H1 (cell line): ENCODE measurements at regions not wholly inside any gene's neighbourhood (a gene's known extent, or its start where the extent isn't known, plus 50 kb on each side); places are given as distances from the start of the nearest gene placed in this dataset.

Experiments used
- EGR1 ChIP-seq: IDR thresholded peaks from 2 replicates; pipeline ENCODE4 v1.6.1; 2011; ENCODE audit warnings: low read depth, low read length, borderline replicate concordance
- KDM5A ChIP-seq: fragments of 200-600 bp; IDR thresholded peaks from 2 replicates; pipeline ENCODE4 v1.7.1; 2012; ENCODE audit warnings: mild to moderate bottlenecking, low read length, inconsistent platforms, mixed read lengths
- NRF1 ChIP-seq: IDR thresholded peaks from 2 replicates; pipeline ENCODE4 v1.6.1; 2011; ENCODE audit warnings: mild to moderate bottlenecking, low read depth, low read length, improper control_type of control experiment
- POLR2AphosphoS5 ChIP-seq: IDR thresholded peaks from 2 replicates; pipeline ENCODE4 v1.6.1; 2011; ENCODE audit warnings: low read depth, low read length
- POU5F1 ChIP-seq: IDR thresholded peaks from 2 replicates; pipeline ENCODE4 v1.6.1; 2011; ENCODE audit warnings: low read depth, mild to moderate bottlenecking, low read length, moderate library complexity
- SRF ChIP-seq: IDR thresholded peaks from 2 replicates; pipeline ENCODE4 v1.6.1; 2011; ENCODE audit warnings: mild to moderate bottlenecking, low read depth, low read length, moderate library complexity
- TAF1 ChIP-seq: IDR thresholded peaks from 2 replicates; pipeline ENCODE4 v1.6.1; 2011; ENCODE audit warnings: mild to moderate bottlenecking, low read depth, low read length
- YY1 ChIP-seq: IDR thresholded peaks from 2 replicates; pipeline ENCODE4 v1.6.1; 2011; ENCODE audit warnings: low read depth, mild to moderate bottlenecking, low read length
- TF ChIP-seq, protein P1 (sequence below): fragments of 300-600 bp; sonication (generic); IDR thresholded peaks from 2 replicates; pipeline ENCODE4 v1.7.1; 2012; ENCODE audit warnings: low read length, moderate library complexity, mild to moderate bottlenecking, inconsistent platforms; ENCODE audit not compliant: insufficient replicate concordance

DNA sequence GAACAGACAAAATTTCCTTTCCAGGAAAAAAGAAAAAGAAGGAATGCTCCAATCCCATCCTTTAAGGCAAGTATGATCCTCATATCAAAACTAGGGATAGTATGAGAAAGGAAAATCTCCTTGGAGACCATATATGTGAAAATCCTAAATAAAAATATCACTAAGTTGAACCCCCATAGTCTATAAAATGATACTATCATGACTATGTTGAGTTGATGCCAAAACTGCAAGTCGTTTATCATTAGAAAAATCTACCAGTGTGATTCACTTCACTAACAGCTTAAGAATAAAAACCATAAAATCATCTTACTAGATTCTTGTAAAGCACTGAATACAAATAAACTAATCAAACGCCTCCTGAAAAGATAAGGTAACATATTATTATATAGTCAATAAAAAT is 76.6 kb upstream of the STXBP5 start (continued):
- TF ChIP-seq, protein P1, sequence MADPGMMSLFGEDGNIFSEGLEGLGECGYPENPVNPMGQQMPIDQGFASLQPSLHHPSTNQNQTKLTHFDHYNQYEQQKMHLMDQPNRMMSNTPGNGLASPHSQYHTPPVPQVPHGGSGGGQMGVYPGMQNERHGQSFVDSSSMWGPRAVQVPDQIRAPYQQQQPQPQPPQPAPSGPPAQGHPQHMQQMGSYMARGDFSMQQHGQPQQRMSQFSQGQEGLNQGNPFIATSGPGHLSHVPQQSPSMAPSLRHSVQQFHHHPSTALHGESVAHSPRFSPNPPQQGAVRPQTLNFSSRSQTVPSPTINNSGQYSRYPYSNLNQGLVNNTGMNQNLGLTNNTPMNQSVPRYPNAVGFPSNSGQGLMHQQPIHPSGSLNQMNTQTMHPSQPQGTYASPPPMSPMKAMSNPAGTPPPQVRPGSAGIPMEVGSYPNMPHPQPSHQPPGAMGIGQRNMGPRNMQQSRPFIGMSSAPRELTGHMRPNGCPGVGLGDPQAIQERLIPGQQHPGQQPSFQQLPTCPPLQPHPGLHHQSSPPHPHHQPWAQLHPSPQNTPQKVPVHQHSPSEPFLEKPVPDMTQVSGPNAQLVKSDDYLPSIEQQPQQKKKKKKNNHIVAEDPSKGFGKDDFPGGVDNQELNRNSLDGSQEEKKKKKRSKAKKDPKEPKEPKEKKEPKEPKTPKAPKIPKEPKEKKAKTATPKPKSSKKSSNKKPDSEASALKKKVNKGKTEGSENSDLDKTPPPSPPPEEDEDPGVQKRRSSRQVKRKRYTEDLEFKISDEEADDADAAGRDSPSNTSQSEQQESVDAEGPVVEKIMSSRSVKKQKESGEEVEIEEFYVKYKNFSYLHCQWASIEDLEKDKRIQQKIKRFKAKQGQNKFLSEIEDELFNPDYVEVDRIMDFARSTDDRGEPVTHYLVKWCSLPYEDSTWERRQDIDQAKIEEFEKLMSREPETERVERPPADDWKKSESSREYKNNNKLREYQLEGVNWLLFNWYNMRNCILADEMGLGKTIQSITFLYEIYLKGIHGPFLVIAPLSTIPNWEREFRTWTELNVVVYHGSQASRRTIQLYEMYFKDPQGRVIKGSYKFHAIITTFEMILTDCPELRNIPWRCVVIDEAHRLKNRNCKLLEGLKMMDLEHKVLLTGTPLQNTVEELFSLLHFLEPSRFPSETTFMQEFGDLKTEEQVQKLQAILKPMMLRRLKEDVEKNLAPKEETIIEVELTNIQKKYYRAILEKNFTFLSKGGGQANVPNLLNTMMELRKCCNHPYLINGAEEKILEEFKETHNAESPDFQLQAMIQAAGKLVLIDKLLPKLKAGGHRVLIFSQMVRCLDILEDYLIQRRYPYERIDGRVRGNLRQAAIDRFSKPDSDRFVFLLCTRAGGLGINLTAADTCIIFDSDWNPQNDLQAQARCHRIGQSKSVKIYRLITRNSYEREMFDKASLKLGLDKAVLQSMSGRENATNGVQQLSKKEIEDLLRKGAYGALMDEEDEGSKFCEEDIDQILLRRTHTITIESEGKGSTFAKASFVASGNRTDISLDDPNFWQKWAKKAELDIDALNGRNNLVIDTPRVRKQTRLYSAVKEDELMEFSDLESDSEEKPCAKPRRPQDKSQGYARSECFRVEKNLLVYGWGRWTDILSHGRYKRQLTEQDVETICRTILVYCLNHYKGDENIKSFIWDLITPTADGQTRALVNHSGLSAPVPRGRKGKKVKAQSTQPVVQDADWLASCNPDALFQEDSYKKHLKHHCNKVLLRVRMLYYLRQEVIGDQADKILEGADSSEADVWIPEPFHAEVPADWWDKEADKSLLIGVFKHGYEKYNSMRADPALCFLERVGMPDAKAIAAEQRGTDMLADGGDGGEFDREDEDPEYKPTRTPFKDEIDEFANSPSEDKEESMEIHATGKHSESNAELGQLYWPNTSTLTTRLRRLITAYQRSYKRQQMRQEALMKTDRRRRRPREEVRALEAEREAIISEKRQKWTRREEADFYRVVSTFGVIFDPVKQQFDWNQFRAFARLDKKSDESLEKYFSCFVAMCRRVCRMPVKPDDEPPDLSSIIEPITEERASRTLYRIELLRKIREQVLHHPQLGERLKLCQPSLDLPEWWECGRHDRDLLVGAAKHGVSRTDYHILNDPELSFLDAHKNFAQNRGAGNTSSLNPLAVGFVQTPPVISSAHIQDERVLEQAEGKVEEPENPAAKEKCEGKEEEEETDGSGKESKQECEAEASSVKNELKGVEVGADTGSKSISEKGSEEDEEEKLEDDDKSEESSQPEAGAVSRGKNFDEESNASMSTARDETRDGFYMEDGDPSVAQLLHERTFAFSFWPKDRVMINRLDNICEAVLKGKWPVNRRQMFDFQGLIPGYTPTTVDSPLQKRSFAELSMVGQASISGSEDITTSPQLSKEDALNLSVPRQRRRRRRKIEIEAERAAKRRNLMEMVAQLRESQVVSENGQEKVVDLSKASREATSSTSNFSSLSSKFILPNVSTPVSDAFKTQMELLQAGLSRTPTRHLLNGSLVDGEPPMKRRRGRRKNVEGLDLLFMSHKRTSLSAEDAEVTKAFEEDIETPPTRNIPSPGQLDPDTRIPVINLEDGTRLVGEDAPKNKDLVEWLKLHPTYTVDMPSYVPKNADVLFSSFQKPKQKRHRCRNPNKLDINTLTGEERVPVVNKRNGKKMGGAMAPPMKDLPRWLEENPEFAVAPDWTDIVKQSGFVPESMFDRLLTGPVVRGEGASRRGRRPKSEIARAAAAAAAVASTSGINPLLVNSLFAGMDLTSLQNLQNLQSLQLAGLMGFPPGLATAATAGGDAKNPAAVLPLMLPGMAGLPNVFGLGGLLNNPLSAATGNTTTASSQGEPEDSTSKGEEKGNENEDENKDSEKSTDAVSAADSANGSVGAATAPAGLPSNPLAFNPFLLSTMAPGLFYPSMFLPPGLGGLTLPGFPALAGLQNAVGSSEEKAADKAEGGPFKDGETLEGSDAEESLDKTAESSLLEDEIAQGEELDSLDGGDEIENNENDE = no peak
- TF ChIP-seq KDM5A = no peak
- TF ChIP-seq YY1 = no peak
- no peak for TF ChIP-seq SRF
- TF ChIP-seq EGR1 = no peak
- TF ChIP-seq NRF1 = no peak
- TF ChIP-seq POLR2AphosphoS5 = no peak
- TF ChIP-seq TAF1 = no peak
- TF ChIP-seq POU5F1 = no peak
